OCI-LY3 (cell line): ENCODE measurements at regions not wholly inside any gene's neighbourhood (a gene's known extent, or its start where the extent isn't known, plus 50 kb on each side); places are given as distances from the start of the nearest gene placed in this dataset.

Experiments
- H2AFZ ChIP-seq: fragments of 200-600, 300-600 bp; shearing (Covaris generic); 2 replicates; pipeline ENCODE4 v1.6.0; 2014; ENCODE audit warnings: antibody characterized with exemption, low read depth, low read length
- H3K27ac ChIP-seq: fragments of 200-600, 300-600 bp; sonication (generic); 2 replicates; pipeline ENCODE4 v1.5.1; 2014; ENCODE audit warnings: mild to moderate bottlenecking, low read length, moderate library complexity, mixed read lengths
- H3K27me3 ChIP-seq: fragments of 200-600, 300-600 bp; sonication (generic); 2 replicates; pipeline ENCODE4 v1.6.1; 2014; ENCODE audit warnings: low read depth, low read length, mixed read lengths
- H3K36me3 ChIP-seq: fragments of 200-600, 300-600 bp; sonication (generic); replicated peaks from 2 replicates; pipeline ENCODE3; 2014; ENCODE audit warnings: low read depth, low read length, mixed read lengths
- H3K4me1 ChIP-seq: fragments of 300-600, 200-600 bp; sonication (generic); 2 replicates; pipeline ENCODE4 v1.6.1; 2014; ENCODE audit warnings: low read length, mixed read lengths
- H3K4me2 ChIP-seq: fragments of 200-600, 300-600 bp; sonication (generic); 2 replicates; pipeline ENCODE4 v1.6.1; 2014; ENCODE audit warnings: low read length, mixed read lengths
- H3K4me3 ChIP-seq: fragments of 300-600, 200-600 bp; sonication (generic); 2 replicates; pipeline ENCODE4 v1.5.1; 2014; ENCODE audit warnings: antibody characterized with exemption, mild to moderate bottlenecking, low read length, moderate library complexity
- H3K79me2 ChIP-seq: fragments of 300-600, 200-600 bp; shearing (Covaris generic); 2 replicates; pipeline ENCODE4 v1.6.1; 2014; ENCODE audit warnings: mild to moderate bottlenecking, low read length, mixed read lengths
- H3K9ac ChIP-seq: fragments of 300-600, 200-600 bp; shearing (Covaris generic); 2 replicates; pipeline ENCODE4 v1.6.0; 2014; ENCODE audit warnings: mild to moderate bottlenecking, low read length, moderate library complexity
- H3K9me3 ChIP-seq: fragments of 200-600, 300-600 bp; shearing (Covaris generic); 2 replicates; pipeline ENCODE4 v1.6.1; 2014; ENCODE audit warnings: low read length, mixed read lengths; ENCODE audit not compliant: insufficient read depth
- H4K20me1 ChIP-seq: fragments of 200-600, 300-600 bp; sonication (generic); 2 replicates; pipeline ENCODE4 v1.6.1; 2016; ENCODE audit warnings: low read length, mixed read lengths; ENCODE audit not compliant: insufficient read depth
- CTCF ChIP-seq: fragments of 200-600, 300-600 bp; sonication (generic); IDR thresholded peaks from 2 replicates; pipeline ENCODE4 v1.5.1; 2014; ENCODE audit warnings: antibody characterized with exemption, low read length, low read depth
- EZH2phosphoT487 ChIP-seq: fragments of 200-600 bp; shearing (Covaris generic); IDR thresholded peaks from 2 replicates; pipeline ENCODE4 v1.6.1; 2018; ENCODE audit warnings: antibody characterized with exemption, mixed run types, low read depth

- no peak overlapping the region for H3K4me3 ChIP-seq
- H3K27me3 ChIP-seq = no peaks in the 10 kb centered on the region
- H3K4me2 ChIP-seq = no peak overlapping the region
- no peak overlapping the region for H2AFZ ChIP-seq
- H3K4me1 ChIP-seq = peaks cover 16% of the 10 kb centered on the region
- TF ChIP-seq EZH2phosphoT487 (no peak), CTCF (no peak)
- H4K20me1 ChIP-seq = no peaks in the 10 kb centered on the region
- H3K36me3 ChIP-seq = no peaks in the 10 kb centered on the region
- no peak overlapping the region for H3K27ac ChIP-seq
- H3K9ac ChIP-seq = no peak overlapping the region
- H3K9me3 ChIP-seq = no peaks in the 10 kb centered on the region
- H3K79me2 ChIP-seq = no peaks in the 10 kb centered on the region
Measured at GRCh38 chr4:8768357-8768999, 103.2 kb downstream of the HMX1 start.

- no peak overlapping the region for H3K4me2 ChIP-seq
- no peak for TF ChIP-seq CTCF
- no peak for TF ChIP-seq EZH2phosphoT487
- H3K4me3 ChIP-seq = no peak overlapping the region
- H2AFZ ChIP-seq = no peak overlapping the region
- no peaks in the 10 kb centered on the region for H3K79me2 ChIP-seq
- H3K27me3 ChIP-seq = no peaks in the 10 kb centered on the region
- no peak overlapping the region for H3K27ac ChIP-seq
- peaks cover 10% of the 10 kb centered on the region; the same call in 1 of the 2 replicates for H3K4me1 ChIP-seq
- H3K9ac ChIP-seq = no peak overlapping the region
- no peaks in the 10 kb centered on the region for H4K20me1 ChIP-seq
- no peaks in the 10 kb centered on the region for H3K36me3 ChIP-seq
- H3K9me3 ChIP-seq = no peaks in the 10 kb centered on the region
Measured at GRCh38 chr4:8766610-8767009, 105.0 kb downstream of the HMX1 start.

GRCh38 chr4:8765631-8766590, 105.7 kb downstream of the HMX1 start:
- TF ChIP-seq CTCF (no peak), EZH2phosphoT487 (no peak)
- H3K4me3 ChIP-seq = no peak overlapping the region
- H2AFZ ChIP-seq = no peak overlapping the region; the same call in 1 of the 2 replicates
- H3K4me1 ChIP-seq = peaks cover 16% of the 10 kb centered on the region; the same call in 1 of the 2 replicates
- H3K27ac ChIP-seq = no peak overlapping the region
- no peak overlapping the region for H3K4me2 ChIP-seq
- no peaks in the 10 kb centered on the region for H3K9me3 ChIP-seq
- no peaks in the 10 kb centered on the region for H3K27me3 ChIP-seq
- H3K79me2 ChIP-seq = no peaks in the 10 kb centered on the region
- H4K20me1 ChIP-seq = no peaks in the 10 kb centered on the region
- no peaks in the 10 kb centered on the region for H3K36me3 ChIP-seq
- H3K9ac ChIP-seq = no peak overlapping the region

- H3K4me1 ChIP-seq = peaks cover 16% of the 10 kb centered on the region; the same call in 1 of the 2 replicates
- H3K36me3 ChIP-seq = no peaks in the 10 kb centered on the region
- no peaks in the 10 kb centered on the region for H3K9me3 ChIP-seq
- TF ChIP-seq CTCF (no peak), EZH2phosphoT487 (no peak)
- H3K27ac ChIP-seq = no peak overlapping the region
- H3K79me2 ChIP-seq = no peaks in the 10 kb centered on the region
- no peak overlapping the region for H2AFZ ChIP-seq
- H3K4me2 ChIP-seq = no peak overlapping the region
- no peaks in the 10 kb centered on the region for H3K27me3 ChIP-seq
- no peaks in the 10 kb centered on the region for H4K20me1 ChIP-seq
- no peak overlapping the region for H3K4me3 ChIP-seq
- no peak overlapping the region for H3K9ac ChIP-seq
Measured at GRCh38 chr4:8765084-8765483, 106.6 kb downstream of the HMX1 start.
